GM19324 (cell line): ENCODE measurements at regions not wholly inside any gene's neighbourhood (a gene's known extent, or its start where the extent isn't known, plus 50 kb on each side); places are given as distances from the start of the nearest gene placed in this dataset.
A peak's percentile ranks its signal among the peaks of the same experiment; 100 is the strongest.
"Not testable (repeated sequence)": the region's sequence is repeated elsewhere in the genome, so short reads cannot be mapped to it uniquely, and the experiment has no call there.

Experiments used
- ATAC-seq: cut with Tn5 transposase; IDR thresholded peaks from one replicate; pipeline ENCODE4 v1.9.1; 2021; ENCODE audit warnings: mild to moderate bottlenecking, moderate library complexity; ENCODE audit not compliant: unreplicated experiment, low FRiP score

DNA sequence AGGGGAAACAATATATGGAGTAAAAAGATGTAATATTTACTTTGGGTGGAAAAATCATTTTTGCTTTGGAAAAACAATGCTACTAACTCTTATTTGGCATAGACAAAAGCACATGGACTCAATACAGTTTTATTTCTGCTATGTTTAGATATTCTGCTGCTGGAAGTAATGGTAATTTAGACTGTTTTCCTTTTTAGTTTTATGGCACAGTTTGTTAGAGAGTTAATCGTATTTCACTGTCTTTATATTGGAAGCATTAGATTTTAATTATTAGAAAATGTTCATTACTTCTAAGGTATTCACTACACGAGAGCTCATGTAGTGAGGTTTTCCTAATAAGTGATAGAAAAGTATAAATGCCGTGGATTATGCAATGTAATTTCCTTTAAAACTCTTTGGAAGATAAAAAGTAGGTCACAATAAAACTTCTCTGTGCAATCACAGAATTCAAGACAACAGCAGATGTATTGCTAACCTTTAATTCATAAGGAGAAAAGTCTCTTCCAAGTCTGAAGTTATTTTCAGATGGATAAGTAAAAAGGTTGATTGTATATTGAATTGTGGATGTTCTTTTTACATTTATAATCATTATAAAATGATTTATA is 851.8 kb downstream of the TMTC2 start:
- no peak for ATAC-seq

DNA sequence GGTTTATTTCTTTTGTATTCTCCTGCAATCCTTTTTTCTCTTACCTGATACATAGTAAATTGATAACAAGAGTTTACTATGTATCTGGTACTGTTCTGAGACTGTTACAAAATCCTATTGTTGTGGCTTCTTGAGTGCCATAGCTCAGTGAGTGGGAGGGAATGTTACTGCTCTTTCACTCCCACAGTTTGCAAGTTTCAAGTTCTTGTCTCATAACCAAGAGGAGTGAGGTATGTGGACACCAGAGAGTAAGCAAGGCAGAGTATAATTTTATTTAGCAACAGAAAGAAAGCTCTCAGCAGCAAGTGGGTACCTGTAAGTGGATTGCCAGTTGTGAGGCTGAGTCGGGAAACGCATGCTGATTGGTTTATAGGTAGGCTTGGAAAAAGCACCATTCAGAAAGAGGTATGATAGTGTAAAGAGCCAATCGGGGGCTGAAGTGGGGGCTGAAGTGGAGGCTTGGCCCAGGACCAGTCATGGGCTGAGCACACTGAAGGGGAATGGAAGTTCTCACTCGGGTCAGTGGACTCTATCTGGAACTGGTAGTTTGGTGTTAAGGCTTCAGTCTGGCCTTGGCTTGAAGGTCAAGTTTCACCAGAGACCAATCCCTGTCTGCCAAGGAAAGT is 850.8 kb downstream of the TMTC2 start:
- ATAC-seq: no peak

DNA sequence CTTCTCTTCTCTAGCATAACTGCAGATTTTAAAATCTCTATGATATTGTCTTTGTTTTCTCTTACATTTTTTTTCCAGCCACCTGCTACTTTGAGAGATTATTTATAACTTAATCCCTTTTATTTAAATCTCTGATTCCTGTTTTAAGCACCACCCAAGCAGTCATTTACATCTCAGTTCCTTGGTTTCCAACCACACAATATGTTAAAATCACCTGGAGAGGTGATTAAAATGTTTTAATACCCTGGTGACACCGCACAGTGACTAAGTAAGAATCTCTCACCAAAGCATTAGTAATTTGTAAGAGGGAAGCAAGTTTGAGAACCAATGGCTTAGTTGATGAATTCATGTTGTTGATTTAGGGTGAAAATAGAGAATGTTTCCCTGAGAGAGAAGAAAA is 849.8 kb downstream of the TMTC2 start:
- no peak for ATAC-seq

DNA sequence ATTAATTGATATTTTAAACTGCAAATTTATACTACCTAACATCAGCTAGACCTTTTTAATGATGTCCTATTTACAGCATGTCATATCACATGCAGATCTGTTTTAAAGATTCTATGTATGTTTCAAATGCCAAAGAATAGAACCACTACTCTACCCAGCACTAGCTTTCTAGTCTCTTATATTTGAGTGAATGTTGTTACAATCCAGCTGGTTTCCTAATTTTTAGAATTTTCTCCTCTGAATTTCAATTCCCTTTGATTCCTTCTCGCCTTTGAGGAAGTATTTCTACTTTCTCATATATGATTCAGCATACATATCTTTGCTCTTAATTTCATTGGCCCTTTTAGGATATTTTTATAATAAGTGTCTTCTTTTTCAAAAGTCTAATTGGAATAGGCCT is 841.9 kb downstream of the TMTC2 start:
- ATAC-seq: no peak

DNA sequence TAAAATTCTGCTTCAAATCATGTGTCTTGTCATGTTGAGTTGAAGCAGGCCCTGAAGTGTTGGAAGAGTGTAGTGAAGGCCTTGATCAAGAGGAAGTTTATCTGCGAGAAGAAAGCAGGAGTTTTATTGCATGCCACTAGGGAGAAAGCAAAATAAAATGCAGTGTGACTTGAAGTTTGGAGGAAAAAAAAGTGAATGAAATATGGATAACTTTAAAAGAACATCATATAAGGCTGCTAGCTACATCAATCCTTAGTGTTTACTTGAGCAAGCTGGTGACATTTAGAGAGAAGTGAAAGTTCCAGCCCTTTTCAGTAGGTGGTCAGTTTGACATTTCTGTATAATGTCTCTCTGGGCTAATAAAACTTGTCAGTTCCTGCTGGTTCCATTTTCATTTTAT is 841.1 kb downstream of the TMTC2 start:
- ATAC-seq: no peak

DNA sequence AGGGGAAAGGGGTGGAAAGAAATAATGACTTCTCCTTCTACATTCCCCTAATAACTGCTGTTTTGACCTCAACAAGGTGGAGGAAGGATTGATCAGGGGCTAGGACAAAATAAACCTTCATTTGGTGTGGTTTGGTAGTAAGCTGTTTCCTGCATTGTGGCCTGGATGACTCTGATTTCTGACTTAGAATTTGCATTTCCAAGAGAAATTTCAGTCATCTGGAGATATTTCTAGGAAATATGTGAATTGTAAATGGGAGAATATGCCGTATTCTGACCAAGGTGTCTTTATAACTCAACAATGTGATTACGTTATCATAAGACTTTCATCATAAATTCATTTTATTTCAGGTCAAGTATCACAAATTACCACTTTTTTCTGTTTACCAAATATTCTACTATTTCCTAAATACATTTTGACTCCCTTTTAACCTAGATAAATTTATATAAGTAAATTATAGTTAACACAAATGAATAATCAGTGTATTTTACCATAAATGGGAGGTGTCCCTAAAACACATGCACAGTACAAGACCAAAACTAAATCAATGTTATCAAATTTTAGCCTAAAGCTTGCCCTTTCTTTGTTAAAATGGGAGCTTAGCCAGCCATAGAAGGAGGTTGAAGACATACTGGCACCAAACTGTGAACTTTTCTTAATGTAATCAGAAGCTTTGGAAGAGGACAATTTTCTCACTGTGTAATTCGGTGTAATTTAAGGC is 828.8 kb downstream of the TMTC2 start:
- ATAC-seq: no peak

DNA sequence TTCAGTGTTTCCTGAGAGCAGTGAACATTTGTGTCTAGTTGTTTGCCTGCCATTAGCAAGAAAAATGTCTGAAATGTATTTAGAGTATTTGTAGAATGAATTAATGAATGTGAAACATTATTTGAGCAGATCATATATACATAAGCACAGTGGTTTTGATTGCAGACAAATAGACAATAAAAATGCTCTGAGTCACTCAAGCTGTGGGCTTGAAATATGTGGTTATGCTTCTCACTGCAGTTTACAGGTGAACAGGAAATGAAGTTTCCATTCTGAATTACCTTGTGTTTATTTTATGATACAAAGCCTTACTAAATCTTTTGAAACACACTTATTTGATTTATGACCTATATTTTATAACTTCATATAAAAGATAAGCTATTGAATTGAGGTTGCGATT is 827.7 kb downstream of the TMTC2 start:
- ATAC-seq: no peak

DNA sequence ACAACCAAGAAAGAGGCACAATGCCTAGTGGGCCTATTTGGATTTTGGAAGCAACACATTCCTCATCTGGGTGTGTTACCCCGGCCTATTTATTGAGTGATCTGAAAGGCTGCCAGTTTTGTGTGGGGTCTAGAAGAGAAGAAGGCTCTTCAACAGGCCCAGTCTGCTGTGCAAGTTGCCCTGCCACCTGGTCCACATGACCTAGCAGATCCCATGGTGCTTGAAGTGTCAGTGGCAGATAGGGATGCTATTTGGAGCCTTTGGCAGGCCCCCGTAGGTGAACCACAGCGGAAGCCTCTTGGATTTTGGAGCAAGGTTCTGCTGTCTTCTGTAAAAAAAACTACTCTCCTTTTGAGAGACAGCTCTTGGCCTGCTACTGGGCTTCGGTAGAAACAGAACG is 820.1 kb downstream of the TMTC2 start:
- no peak for ATAC-seq

DNA sequence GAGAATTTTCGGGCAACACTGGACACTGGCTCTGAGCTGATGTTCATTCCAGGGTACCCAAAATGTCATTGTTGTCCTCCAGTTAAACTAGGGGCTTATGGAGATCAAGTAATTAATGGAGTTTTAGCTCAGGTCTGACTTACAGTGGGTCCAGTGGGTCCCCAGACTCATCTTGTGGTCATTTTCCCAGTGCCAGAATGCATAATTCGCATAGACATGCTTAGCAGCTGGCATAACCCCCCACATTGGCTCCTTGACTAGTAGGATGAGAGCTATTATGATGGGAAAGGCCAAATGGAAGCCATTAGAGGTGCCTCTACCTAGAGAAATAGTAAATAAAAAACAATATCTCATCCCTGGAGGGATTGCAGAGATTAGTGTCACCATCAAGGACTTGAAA is 818.9 kb downstream of the TMTC2 start:
- no peak for ATAC-seq

DNA sequence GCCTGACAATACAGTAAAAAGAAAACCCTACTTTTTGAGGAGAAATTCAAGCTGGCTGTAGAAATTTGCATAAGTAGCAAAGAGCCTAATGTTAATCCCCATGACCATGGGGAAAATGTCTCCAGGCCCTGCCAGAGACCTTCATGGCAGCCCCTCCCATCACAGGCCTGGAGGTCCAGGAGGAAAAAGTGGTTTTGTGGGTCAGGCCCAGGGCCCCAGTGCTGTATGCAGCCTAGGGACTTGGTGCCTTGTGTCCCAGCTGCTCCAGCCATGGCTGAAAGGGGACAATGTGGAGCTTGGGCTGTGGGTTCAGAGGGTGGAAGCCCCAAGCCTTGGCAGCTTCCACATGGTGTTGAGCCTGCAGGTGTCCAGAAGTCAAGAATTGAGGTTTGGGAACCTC is 813.2 kb downstream of the TMTC2 start:
- ATAC-seq: not testable (repeated sequence)

DNA sequence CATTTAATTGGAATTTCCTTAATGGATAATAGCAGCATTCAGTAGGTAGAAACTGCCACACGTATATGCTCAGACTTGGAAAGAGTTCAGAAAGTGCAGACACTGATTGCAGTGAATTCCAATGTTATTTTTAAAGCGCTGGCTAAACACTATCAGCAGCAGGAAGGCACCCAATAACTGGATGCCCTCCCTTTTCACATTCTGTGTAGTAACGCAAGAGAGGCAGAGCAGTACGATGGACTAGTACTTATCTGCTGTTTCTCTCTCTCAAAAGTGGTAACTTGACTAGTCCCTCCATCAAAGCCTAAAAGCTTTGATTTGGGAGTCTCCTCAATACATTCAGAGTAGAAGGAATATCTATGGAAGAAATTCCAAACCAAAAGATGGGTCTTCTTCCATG is 791.0 kb downstream of the TMTC2 start:
- no peak for ATAC-seq

DNA sequence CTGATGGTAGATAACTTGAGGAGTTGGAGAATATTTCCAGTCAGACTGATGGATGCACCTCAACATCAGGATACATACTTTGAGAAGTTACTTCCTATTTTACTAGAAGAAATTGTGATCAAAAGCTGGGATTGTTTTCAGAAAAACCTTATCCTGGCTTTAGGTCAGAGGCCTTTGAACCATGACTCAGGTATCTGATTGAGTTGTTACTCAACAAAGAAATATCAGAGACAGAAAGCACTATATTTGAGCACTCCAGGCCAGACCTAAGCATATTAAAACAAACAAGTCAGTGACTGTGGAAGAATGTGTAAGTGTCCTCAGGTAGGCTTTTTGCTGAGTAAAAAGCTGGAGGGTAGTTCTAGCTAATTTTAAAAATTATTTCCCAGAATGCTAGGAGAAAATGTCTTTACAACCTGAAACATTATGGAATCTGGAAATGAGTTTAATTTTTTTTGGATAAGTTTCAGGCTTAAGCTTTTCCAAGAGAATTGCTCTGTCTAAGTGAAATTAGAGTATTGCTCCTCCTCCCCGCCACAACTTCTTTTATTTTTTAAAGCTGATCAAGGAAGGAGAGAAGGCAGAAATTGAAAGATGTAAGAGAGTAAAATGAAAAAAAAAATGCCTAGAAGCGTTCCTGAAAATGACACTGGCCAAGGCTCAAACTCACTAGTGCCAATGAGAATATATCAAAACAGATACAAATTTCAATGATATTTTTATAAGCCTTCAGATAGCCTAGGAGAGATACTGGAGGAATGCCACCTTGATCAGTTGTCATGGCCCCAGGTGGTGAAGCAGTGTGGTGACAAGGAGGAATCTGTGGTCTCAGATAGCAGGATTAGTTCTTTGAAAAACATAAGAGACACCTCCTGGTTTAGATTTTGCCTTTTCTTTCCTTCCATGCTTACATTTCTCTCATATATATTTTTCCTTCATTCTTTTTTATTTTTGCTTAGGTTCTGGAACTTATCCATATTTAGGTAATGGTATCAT is 790.3 kb downstream of the TMTC2 start:
- no peak for ATAC-seq

DNA sequence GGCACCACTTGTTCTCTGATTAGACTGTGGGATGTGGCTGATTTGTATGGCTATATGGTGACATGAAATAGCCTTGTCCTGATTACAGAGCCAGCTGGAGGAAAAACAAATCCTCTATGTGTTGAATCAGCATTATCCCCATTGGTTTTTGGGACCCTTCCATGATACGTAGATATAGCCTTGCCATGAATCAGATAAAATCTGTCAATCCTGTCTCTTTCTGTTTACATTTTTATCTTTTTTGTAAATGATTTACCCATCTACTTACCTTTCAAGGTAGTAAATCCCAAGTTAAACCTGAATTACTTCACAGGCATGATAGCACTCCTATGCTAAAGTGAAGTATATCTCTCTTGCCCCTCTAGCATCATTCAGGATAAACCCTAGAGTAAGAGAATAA is 789.3 kb downstream of the TMTC2 start:
- no peak for ATAC-seq

DNA sequence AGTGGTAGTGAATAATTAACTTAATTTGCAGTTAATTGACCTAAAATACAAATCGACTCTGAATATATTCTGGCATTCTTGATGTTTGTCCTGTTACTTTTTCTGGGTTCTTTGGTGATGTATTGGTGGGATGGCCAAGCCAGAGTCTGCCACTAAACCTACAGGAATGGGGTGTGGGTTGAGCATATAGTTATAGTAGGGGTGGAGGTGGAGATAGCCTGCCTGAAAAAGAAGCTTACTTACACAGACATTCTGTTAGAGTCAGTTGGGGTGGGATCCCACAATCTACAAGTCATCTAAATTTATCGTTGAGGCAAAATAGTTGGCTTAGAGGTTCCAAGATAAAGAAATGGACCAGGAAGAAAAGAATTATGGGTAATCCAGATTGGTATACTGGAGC is 787.7 kb downstream of the TMTC2 start:
- no peak for ATAC-seq

DNA sequence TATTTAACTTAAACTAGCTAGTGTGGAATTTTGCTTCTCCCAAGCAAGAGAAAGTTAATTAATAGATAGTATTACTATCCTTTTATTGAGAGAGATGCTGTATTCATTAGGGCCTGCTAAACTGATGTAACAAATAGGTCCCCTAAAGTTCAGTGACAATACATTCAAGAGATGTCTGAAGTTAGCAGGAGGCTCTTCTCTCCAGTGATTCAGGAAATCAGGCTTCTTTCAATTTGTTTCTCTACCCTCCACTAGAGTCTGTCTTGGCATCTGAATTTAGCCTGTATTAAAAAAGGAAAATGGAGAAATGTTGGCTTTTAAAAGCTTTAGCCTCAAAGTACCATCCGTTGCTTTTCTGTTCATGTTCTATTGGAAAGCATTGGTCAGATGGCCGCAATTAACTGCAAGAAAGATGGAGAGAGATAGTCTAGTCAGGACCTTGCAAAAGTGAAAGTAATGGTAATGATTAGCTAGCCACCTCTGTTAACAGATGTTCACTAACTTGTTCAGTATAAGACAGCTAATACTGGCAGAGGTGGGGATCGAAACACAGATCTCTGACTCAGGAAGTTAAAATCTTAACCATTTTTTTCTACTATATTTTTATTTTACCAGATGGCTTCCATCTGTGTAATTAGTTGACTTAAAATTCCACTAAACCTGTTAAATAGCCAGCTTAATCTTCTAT is 786.8 kb downstream of the TMTC2 start:
- peak; percentile 99 for ATAC-seq

DNA sequence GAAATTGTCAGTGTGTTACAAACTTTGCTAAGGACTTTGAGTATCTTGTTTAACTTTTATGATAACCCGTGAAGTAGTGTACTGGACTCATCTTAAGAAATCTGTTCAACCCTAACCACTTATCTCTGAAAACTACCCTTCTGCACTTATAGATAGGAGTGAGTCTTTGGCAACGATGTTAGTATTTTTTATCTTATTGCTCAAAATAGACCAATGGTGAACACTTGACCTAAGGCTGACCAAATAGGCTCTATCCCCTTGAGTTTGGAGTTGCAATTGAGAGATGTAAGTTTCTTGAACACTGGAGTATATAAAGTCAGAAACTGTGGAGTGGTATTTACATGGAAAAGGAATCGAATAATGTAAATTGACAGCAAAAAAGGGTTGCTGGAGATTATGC is 786.1 kb downstream of the TMTC2 start:
- ATAC-seq: no peak

DNA sequence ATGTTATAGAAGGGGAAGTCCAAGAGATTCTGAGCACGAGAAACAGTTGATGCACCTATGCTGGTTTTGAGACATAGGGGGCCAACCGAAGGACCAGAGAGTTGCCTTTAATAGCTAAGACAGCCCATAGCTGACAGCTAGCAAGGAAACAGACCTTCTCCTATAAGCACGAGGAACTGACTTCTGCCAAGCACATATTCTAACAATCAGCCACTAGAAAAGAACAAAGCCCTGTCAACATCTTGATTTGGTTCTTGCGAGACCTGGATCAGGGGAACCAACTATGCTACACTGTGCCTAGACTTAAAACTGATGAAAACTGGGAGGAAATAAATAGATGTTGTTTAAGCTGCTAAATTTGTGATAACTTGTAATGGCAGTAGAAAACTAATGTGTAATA is 785.6 kb downstream of the TMTC2 start:
- no peak for ATAC-seq

DNA sequence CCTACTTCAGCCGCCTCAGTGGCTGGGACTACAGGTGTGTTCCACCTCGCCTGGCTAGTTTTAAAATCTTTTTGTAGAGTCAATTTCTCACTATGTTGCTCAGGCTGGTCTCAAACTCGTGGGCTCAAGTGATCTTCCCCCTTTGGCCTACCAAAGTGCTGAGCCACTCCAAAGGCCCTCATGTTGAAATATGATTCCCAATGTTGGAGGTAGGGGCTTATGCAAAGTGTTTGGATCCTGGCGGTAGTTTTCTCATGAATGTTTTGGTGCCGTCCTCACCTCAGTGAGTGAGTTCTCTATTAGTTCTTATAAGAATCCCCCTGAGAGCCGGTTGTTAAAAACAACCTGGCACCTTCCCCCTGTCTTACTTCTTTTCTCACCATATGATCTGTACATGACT is 784.6 kb downstream of the TMTC2 start:
- ATAC-seq: no peak

DNA sequence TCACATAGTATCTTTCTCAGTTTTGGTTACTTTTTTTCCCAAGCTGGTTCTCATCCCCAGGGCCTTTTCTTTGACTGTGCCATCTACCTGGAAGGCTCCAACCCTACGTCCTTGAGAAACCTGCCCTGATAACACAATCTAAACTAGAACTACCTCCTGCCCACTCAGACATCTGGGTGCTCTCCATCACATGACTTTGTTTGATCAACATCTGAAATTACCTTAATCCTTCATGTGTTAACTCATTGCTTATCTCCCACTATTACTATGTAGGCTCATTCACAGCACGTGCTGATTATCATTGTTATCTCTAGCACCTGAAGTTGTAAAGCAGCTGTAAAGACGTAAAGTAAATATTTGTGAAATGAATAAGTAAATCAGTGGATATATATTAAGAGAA is 784.0 kb downstream of the TMTC2 start:
- ATAC-seq: no peak
